Activated CD4-positive, alpha-beta T cell treated with anti-CD3 and anti-CD28 coated beads for 36 hours (primary cell): ENCODE measurements at regions not wholly inside any gene's neighbourhood (a gene's known extent, or its start where the extent isn't known, plus 50 kb on each side); places are given as distances from the start of the nearest gene placed in this dataset.
"Not testable (repeated sequence)": the region's sequence is repeated elsewhere in the genome, so short reads cannot be mapped to it uniquely, and the experiment has no call there.

Experiments
- ATAC-seq: fragments of 200-7000 bp; cut with Tn5 transposase; one replicate; pipeline ENCODE4 v1.10.0; 2021; ENCODE audit warnings: mild to moderate bottlenecking, moderate library complexity
- CTCF ChIA-PET: fragments of 350-600 bp; sonication (Branson Sonifier 250); formaldehyde crosslinking; loops from one replicate; lab custom pipeline; 2021; ENCODE audit warnings: antibody characterized with exemption; lab: Charles Lee
- POLR2A ChIA-PET: fragments of 350-600 bp; sonication (Branson Sonifier 250); formaldehyde crosslinking; loops from one replicate; lab custom pipeline; 2021; ENCODE audit warnings: antibody characterized with exemption, inconsistent platforms; lab: Charles Lee
- DNase-seq: peaks from one replicate; pipeline ENCODE4 v3.0.0-alpha.2; 2020
- H3K27ac Mint-ChIP-seq: one replicate; pipeline ENCODE4 v1.8.0; 2021; ENCODE audit warnings: mixed read lengths
- H3K27me3 Mint-ChIP-seq: one replicate; pipeline ENCODE4 v1.8.0; 2021; ENCODE audit warnings: mixed read lengths
- H3K36me3 Mint-ChIP-seq: one replicate; pipeline ENCODE4 v1.8.0; 2021; ENCODE audit warnings: low read depth, mixed read lengths
- H3K4me1 Mint-ChIP-seq: one replicate; pipeline ENCODE4 v1.8.0; 2021; ENCODE audit warnings: mixed read lengths
- H3K4me3 Mint-ChIP-seq: one replicate; pipeline ENCODE4 v1.8.0; 2021; ENCODE audit warnings: mild to moderate bottlenecking, moderate library complexity, mixed read lengths
- H3K9me3 Mint-ChIP-seq: one replicate; pipeline ENCODE4 v1.8.0; 2021; ENCODE audit warnings: low read depth, mixed read lengths
- intact Hi-C, 2 experiments: fragments of 100-400 bp; cut with DNase I in 1 of 2; cut with micrococcal nuclease in 1 of 2; formaldehyde crosslinking; loops; one replicate each; pipeline versions ENCODE4 v1.14.2 to v1.15.1; 2022 to 2024; cut with DNase I, micrococcal nuclease

- no peak for ATAC-seq
- Mint-ChIP-seq H3K27ac (no peak overlapping the region), H3K27me3 (peaks cover 12% of the 10 kb centered on the region), H3K9me3 (peaks cover 5% of the 10 kb centered on the region), H3K4me1 (no peaks in the 10 kb centered on the region), H3K4me3 (no peak overlapping the region), H3K36me3 (no peaks in the 10 kb centered on the region)
- ChIA-PET CTCF (no interaction called here), POLR2A (no interaction called here)
- DNase-seq: no peak
- intact Hi-C loops: no loop called here
Measured at GRCh38 chr11:34793666-34794065, 122.5 kb downstream of the APIP start.

GRCh38 chr11:34792814-34793258 is 123.3 kb downstream of the APIP start:
- no peaks in the 10 kb centered on the region for H3K36me3 Mint-ChIP-seq
- peaks cover 12% of the 10 kb centered on the region for H3K27me3 Mint-ChIP-seq
- no peaks in the 10 kb centered on the region for H3K4me1 Mint-ChIP-seq
- ATAC-seq (no peak), DNase-seq (no peak)
- CTCF ChIA-PET: interaction anchor here (1.6 kb wide), 1 partner anchor 208 kb away, joined by 3 read pairs; no protein-coding TSS in a partner anchor
- no peak overlapping the region for H3K27ac Mint-ChIP-seq
- POLR2A ChIA-PET: no interaction called here
- peaks cover 5% of the 10 kb centered on the region for H3K9me3 Mint-ChIP-seq
- intact Hi-C loops: no loop called here
- H3K4me3 Mint-ChIP-seq: no peak overlapping the region

- Mint-ChIP-seq H3K27ac (no peak overlapping the region), H3K36me3 (no peaks in the 10 kb centered on the region), H3K9me3 (peaks cover 5% of the 10 kb centered on the region), H3K27me3 (peaks cover 12% of the 10 kb centered on the region), H3K4me1 (no peaks in the 10 kb centered on the region), H3K4me3 (no peak overlapping the region)
- ChIA-PET CTCF (interaction anchor here (1.6 to 1.7 kb wide), 2 partner anchors 205 to 207 kb away, joined by 3 to 4 read pairs; no protein-coding TSS in a partner anchor), POLR2A (no interaction called here)
- intact Hi-C loops: no loop called here
- no peak for ATAC-seq
- DNase-seq: no peak
Measured at GRCh38 chr11:34791780-34792542, 124.2 kb downstream of the APIP start.

GRCh38 chr11:34790620-34791019 is 125.6 kb downstream of the APIP start:
- Mint-ChIP-seq H3K9me3 (peaks cover 5% of the 10 kb centered on the region), H3K36me3 (no peaks in the 10 kb centered on the region), H3K27ac (no peak overlapping the region), H3K4me3 (no peak overlapping the region), H3K27me3 (peaks cover 10% of the 10 kb centered on the region), H3K4me1 (no peaks in the 10 kb centered on the region)
- CTCF ChIA-PET: interaction anchor here (0.8 to 1.7 kb wide), 5 partner anchors 12 to 278 kb away, joined by 3 to 4 read pairs (median 3); no protein-coding TSS in a partner anchor
- no peak for DNase-seq
- intact Hi-C loops: no loop called here
- POLR2A ChIA-PET: no interaction called here
- no peak for ATAC-seq

- peaks cover 10% of the 10 kb centered on the region for H3K27me3 Mint-ChIP-seq
Measured at GRCh38 chr11:34789196-34789834, 126.9 kb downstream of the APIP start.

GRCh38 chr11:34788642-34789041 is 127.5 kb downstream of the APIP start:
- DNase-seq (no peak), ATAC-seq (no peak)
- Mint-ChIP-seq H3K4me3 (no peak overlapping the region), H3K36me3 (no peaks in the 10 kb centered on the region), H3K27me3 (peaks cover 14% of the 10 kb centered on the region), H3K9me3 (peaks cover 5% of the 10 kb centered on the region), H3K27ac (no peak overlapping the region), H3K4me1 (no peaks in the 10 kb centered on the region)
- intact Hi-C loops: no loop called here
- ChIA-PET CTCF (no interaction called here), POLR2A (no interaction called here)

More at GRCh38 chr11:34789196-34789834, 126.9 kb downstream of the APIP start:
- CTCF ChIA-PET: interaction anchor here (1.5 to 1.6 kb wide), 2 partner anchors 14 to 54 kb away, joined by 3 to 4 read pairs; no protein-coding TSS in a partner anchor
- H3K9me3 Mint-ChIP-seq: peaks cover 5% of the 10 kb centered on the region
- no peaks in the 10 kb centered on the region for H3K36me3 Mint-ChIP-seq
- no peak for DNase-seq
- no peak overlapping the region for H3K27ac Mint-ChIP-seq
- no peak for ATAC-seq
- H3K4me1 Mint-ChIP-seq: no peaks in the 10 kb centered on the region
- POLR2A ChIA-PET: no interaction called here
- H3K4me3 Mint-ChIP-seq: no peak overlapping the region
- intact Hi-C loops: no loop called here

GRCh38 chr11:34787895-34788294 is 128.3 kb downstream of the APIP start:
- CTCF ChIA-PET: no interaction called here
- no peak overlapping the region for H3K4me3 Mint-ChIP-seq

GRCh38 chr11:34787348-34787747 is 128.8 kb downstream of the APIP start:
- Mint-ChIP-seq H3K27ac (no peak overlapping the region), H3K36me3 (no peaks in the 10 kb centered on the region), H3K27me3 (peaks cover 17% of the 10 kb centered on the region), H3K9me3 (peaks cover 5% of the 10 kb centered on the region), H3K4me3 (no peak overlapping the region), H3K4me1 (no peaks in the 10 kb centered on the region)
- no peak for ATAC-seq
- DNase-seq: no peak
- POLR2A ChIA-PET: no interaction called here
- CTCF ChIA-PET: interaction anchor here (0.6 kb wide), 1 partner anchor 404 kb away, joined by 4 read pairs; no protein-coding TSS in a partner anchor
- intact Hi-C loops: no loop called here

More at GRCh38 chr11:34787895-34788294, 128.3 kb downstream of the APIP start:
- Mint-ChIP-seq H3K9me3 (peaks cover 5% of the 10 kb centered on the region), H3K36me3 (no peaks in the 10 kb centered on the region), H3K27me3 (peaks cover 17% of the 10 kb centered on the region), H3K4me1 (no peaks in the 10 kb centered on the region), H3K27ac (no peak overlapping the region)
- DNase-seq (no peak), ATAC-seq (no peak)
- intact Hi-C loops: no loop called here
- POLR2A ChIA-PET: no interaction called here

- peaks cover 21% of the 10 kb centered on the region for H3K27me3 Mint-ChIP-seq
- H3K4me3 Mint-ChIP-seq: no peak overlapping the region
- no peaks in the 10 kb centered on the region for H3K4me1 Mint-ChIP-seq
- ATAC-seq: no peak
- H3K36me3 Mint-ChIP-seq: no peaks in the 10 kb centered on the region
- no peaks in the 10 kb centered on the region for H3K9me3 Mint-ChIP-seq
- intact Hi-C loops: no loop called here
- no peak overlapping the region for H3K27ac Mint-ChIP-seq
- POLR2A ChIA-PET: no interaction called here
- no peak for DNase-seq
- CTCF ChIA-PET: no interaction called here
Measured at GRCh38 chr11:34784318-34784841, 131.8 kb downstream of the APIP start.

GRCh38 chr11:34783816-34784317 is 132.3 kb downstream of the APIP start:
- no peaks in the 10 kb centered on the region for H3K4me1 Mint-ChIP-seq
- CTCF ChIA-PET: no interaction called here
- H3K9me3 Mint-ChIP-seq: no peaks in the 10 kb centered on the region
- ATAC-seq (no peak), DNase-seq (no peak)
- intact Hi-C loops: no loop called here
- no peak overlapping the region for H3K4me3 Mint-ChIP-seq
- H3K27ac Mint-ChIP-seq: no peak overlapping the region
- POLR2A ChIA-PET: no interaction called here
- H3K36me3 Mint-ChIP-seq: no peaks in the 10 kb centered on the region
- H3K27me3 Mint-ChIP-seq: peaks cover 23% of the 10 kb centered on the region

- ATAC-seq, intact Hi-C loops, H3K36me3 Mint-ChIP-seq, H3K4me1 Mint-ChIP-seq, DNase-seq, H3K4me3 Mint-ChIP-seq, H3K9me3 Mint-ChIP-seq, POLR2A ChIA-PET, H3K27ac Mint-ChIP-seq: not testable (repeated sequence)
- H3K27me3 Mint-ChIP-seq: peaks cover 26% of the 10 kb centered on the region
- CTCF ChIA-PET: interaction anchor here (0.7 kb wide), 1 partner anchor 195 kb away, joined by 3 read pairs; no protein-coding TSS in a partner anchor
Measured at GRCh38 chr11:34781826-34782225, 134.4 kb downstream of the APIP start.
